Thyroid gland (tissue), 4 donors: ENCODE measurements at regions not wholly inside any gene's neighbourhood (a gene's known extent, or its start where the extent isn't known, plus 50 kb on each side); places are given as distances from the start of the nearest gene placed in this dataset.

Experiments
- DNase-seq, 2 donors: peaks; one replicate each; pipeline ENCODE4 v3.0.0-alpha.2; 2019
- H3K27ac ChIP-seq, 3 donors: fragments of 200-600 bp; sonication (generic); 1 replicate in 2 of 3; 2 replicates in 1 of 3; pipeline ENCODE4 v1.5.1; 2016 to 2019; ENCODE audit warnings: mild to moderate bottlenecking in 1 of 3, moderate library complexity in 1 of 3
- H3K27me3 ChIP-seq: fragments of 200-600 bp; sonication (generic); one replicate; pipeline ENCODE4 v1.5.1; 2019
- H3K36me3 ChIP-seq, 2 donors: fragments of 200-600 bp; sonication (generic); one replicate each; pipeline ENCODE4 v1.5.1; 2016 to 2019
- H3K4me1 ChIP-seq, 2 donors: fragments of 200-600 bp; sonication (generic); one replicate each; pipeline ENCODE4 v1.5.1; 2017 to 2019
- H3K4me3 ChIP-seq, 3 donors: fragments of 200-600 bp; sonication (generic); replicated peaks in 1 of 3; 1 replicate in 2 of 3; 2 replicates in 1 of 3; pipeline ENCODE4 v1.5.1; 2016; ENCODE audit warnings: mild to moderate bottlenecking in 1 of 3
- H3K9me3 ChIP-seq: fragments of 200-600 bp; sonication (generic); one replicate; pipeline ENCODE4 v1.5.1; 2017
- CTCF ChIP-seq, 6 experiments: fragments of 200-600 bp in 3 of 6; fragments of 450-650 bp in 3 of 6; sonication (generic) in 3 of 6; IDR thresholded peaks; one replicate each; pipeline ENCODE4 v1.5.1; 2016 to 2019; ENCODE audit warnings: antibody characterized with exemption in 6 of 6, mild to moderate bottlenecking in 2 of 6, inconsistent platforms in 1 of 6, moderate library complexity in 1 of 6
- POLR2A ChIP-seq, 2 donors: fragments of 450-650 bp; IDR thresholded peaks; one replicate each; pipeline ENCODE4 v1.6.1; 2017; ENCODE audit warnings: antibody characterized with exemption in 2 of 2, mild to moderate bottlenecking in 2 of 2, moderate library complexity in 1 of 2
- WGBS, 2 donors: methylation state at CpG; one replicate each; pipeline ENCODE4 v1.1.5; 2017; 5-methylcytosine and 5-hydroxymethylcytosine counted together
- intact Hi-C: fragments of 100-400 bp; cut with DNase I; formaldehyde crosslinking; loops from one replicate; pipeline ENCODE4 v1.15.1; 2023

DNA sequence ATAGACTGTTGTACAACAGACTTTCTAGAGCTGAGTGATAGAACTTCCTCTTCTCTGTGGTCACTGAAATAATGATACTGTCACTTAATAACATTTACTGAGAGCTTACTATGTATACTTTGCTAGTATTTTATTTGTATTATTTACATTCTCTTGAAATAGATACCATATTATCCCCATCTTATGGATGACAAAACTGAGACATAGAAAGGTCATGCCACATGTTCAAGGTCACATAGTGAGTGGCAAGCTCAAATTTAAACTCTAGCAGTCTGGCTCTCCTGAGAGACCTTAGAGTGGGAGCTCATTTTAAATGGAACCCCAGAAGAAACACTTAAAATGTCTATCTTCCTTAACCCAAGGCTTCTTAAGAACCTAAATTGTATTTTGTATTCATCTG lies 266.6 kb upstream of the CAMK1G start:
- no peak overlapping the region for H3K4me3 ChIP-seq
- no peaks in the 10 kb centered on the region for H3K36me3 ChIP-seq
- TF ChIP-seq CTCF (IDR thresholded peaks at IDR 0.05) (no peak), POLR2A (IDR thresholded peaks at IDR 0.05) (no peak)
- no peaks in the 10 kb centered on the region for H3K27me3 ChIP-seq
- H3K27ac ChIP-seq, result no peak overlapping the region
- no peak for DNase-seq
- H3K4me1 ChIP-seq, result no peaks in the 10 kb centered on the region
- intact Hi-C loops, result no loop called here
- no peaks in the 10 kb centered on the region for H3K9me3 ChIP-seq

DNA sequence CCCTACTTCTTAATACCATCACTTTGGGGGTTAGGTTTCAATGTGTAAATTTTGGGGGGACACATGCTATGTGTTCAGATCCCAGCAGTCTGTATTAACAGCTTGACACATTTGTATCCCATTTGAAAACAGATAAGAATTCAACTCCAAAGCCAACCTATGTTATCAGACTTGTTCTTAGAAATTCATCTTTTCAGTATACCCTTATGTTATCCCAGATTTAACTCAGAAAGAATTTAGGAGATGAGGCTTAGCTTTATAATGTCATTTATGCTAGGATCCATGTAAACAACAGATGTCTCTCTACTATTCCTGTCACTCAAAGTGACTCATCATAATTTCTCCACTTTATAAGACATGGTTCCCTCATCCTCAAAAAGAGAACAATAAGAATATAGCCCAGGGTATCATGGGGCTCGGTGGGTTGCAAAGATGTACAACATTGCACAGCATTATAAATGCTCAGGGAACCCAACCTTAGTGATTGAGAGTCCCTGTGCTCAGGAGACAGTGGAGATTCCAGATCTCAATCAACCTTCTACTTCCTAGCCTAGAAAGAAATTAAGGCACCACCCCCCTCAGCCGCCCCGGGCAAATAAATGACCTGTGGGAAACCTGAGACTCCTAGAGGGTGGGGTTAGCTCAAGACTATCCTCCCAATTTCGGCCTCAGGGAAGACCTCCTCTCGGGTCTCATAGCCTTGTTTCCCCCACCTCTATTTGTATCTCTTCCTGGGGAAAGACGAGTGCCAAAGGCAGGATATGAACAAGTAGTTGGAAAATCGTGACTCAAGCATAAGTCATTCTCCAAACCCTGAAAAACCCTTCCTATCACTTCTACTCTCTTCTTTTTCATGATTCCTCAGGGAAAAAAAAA lies 265.1 kb upstream of the CAMK1G start:
- TF ChIP-seq POLR2A (IDR thresholded peaks at IDR 0.05), result no peak
- TF ChIP-seq CTCF (IDR thresholded peaks at IDR 0.05), result no peak
- no peak overlapping the region for H3K27ac ChIP-seq
- no peaks in the 10 kb centered on the region for H3K27me3 ChIP-seq
- no peaks in the 10 kb centered on the region for H3K4me1 ChIP-seq
- H3K4me3 ChIP-seq, result no peak overlapping the region
- intact Hi-C loops, result no loop called here
- 74 to 79% methylated on average over 7 of the region's 7 CpGs for WGBS, 2 donors
- no peaks in the 10 kb centered on the region for H3K9me3 ChIP-seq
- no peak for DNase-seq
- H3K36me3 ChIP-seq, result no peaks in the 10 kb centered on the region

GRCh38 chr1:209319057-209319432 lies 264.5 kb upstream of the CAMK1G start:
- Histone ChIP-seq H3K9me3 (no peaks in the 10 kb centered on the region), H3K27me3 (no peaks in the 10 kb centered on the region), H3K4me3 (no peak overlapping the region), H3K4me1 (no peaks in the 10 kb centered on the region), H3K27ac (no peak overlapping the region), H3K36me3 (no peaks in the 10 kb centered on the region)
- WGBS, 2 donors, result 87 to 89% methylated on average over 3 of the region's 3 CpGs
- no peak for DNase-seq
- no peak for TF ChIP-seq POLR2A (IDR thresholded peaks at IDR 0.05)
- no peak for TF ChIP-seq CTCF (IDR thresholded peaks at IDR 0.05)
- intact Hi-C loops, result no loop called here

GRCh38 chr1:209319549-209319948 lies 264.0 kb upstream of the CAMK1G start:
- Histone ChIP-seq H3K4me3 (no peak overlapping the region), H3K4me1 (no peaks in the 10 kb centered on the region), H3K27ac (no peak overlapping the region), H3K9me3 (no peaks in the 10 kb centered on the region), H3K27me3 (no peaks in the 10 kb centered on the region), H3K36me3 (no peaks in the 10 kb centered on the region)
- intact Hi-C loops, result no loop called here
- no peak for DNase-seq
- WGBS, 2 donors, result 91 to 96% methylated on average over 3 of the region's 3 CpGs
- no peak for TF ChIP-seq POLR2A (IDR thresholded peaks at IDR 0.05)
- TF ChIP-seq CTCF (IDR thresholded peaks at IDR 0.05), result no peak

DNA sequence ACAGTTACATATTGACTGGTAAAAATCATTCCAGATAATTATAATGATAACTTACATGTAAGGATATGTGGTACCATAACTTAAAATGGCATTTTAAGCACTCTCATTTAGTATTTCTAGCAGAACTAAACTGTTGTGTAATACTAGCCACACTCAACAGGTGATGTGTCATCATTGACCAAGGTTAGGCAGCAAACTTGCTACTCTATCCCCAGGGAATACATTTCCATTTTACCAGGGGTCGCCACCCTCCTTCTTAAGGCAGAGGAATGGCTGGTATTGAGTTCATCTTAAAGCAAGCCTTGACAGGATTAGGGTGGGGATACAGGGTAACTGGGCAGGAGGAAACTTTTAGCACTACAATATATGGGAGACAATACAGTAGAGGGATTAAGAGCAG lies 259.8 kb upstream of the CAMK1G start:
- Histone ChIP-seq H3K27me3 (no peaks in the 10 kb centered on the region), H3K27ac (no peak overlapping the region), H3K9me3 (no peaks in the 10 kb centered on the region), H3K36me3 (no peaks in the 10 kb centered on the region), H3K4me3 (no peak overlapping the region), H3K4me1 (no peaks in the 10 kb centered on the region)
- intact Hi-C loops, result no loop called here
- TF ChIP-seq POLR2A (IDR thresholded peaks at IDR 0.05) (no peak), CTCF (IDR thresholded peaks at IDR 0.05) (no peak)
- 91 to 92% methylated on average over 1 of the region's 1 CpG for WGBS, 2 donors
- no peak for DNase-seq
